ENCODE measurements at regions not wholly inside any gene's neighbourhood (a gene's known extent, or its start where the extent isn't known, plus 50 kb on each side); places are given as distances from the start of the nearest gene placed in this dataset.

DNA sequence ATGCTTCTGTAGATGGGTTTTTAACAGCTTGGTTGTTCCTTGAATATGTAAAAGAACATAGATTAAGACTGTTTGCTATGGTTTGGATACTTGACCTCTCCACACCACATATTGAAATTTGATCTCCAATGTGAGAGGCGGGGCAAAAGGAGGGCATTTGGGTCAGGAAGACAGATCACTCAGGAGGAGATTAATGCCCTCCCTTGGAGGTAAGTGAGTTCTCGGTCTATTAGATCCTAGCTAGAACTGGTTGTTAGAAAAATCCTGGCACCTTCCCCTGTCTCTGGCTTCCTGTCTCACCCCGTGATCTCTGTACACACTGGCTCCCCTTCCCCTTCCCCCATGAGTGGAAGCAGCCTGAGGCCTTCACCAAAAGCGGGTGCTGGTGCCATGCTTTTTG is 281.1 kb upstream of the ANKRD55 start:
- TF ChIP-seq, protein P1, sequence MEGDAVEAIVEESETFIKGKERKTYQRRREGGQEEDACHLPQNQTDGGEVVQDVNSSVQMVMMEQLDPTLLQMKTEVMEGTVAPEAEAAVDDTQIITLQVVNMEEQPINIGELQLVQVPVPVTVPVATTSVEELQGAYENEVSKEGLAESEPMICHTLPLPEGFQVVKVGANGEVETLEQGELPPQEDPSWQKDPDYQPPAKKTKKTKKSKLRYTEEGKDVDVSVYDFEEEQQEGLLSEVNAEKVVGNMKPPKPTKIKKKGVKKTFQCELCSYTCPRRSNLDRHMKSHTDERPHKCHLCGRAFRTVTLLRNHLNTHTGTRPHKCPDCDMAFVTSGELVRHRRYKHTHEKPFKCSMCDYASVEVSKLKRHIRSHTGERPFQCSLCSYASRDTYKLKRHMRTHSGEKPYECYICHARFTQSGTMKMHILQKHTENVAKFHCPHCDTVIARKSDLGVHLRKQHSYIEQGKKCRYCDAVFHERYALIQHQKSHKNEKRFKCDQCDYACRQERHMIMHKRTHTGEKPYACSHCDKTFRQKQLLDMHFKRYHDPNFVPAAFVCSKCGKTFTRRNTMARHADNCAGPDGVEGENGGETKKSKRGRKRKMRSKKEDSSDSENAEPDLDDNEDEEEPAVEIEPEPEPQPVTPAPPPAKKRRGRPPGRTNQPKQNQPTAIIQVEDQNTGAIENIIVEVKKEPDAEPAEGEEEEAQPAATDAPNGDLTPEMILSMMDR (optimal IDR thresholded peaks at IDR 0.05 in 1 of 3, IDR thresholded peaks at IDR 0.05 in 1 of 3, conservative IDR thresholded peaks at IDR 0.05 in 1 of 3; ENCODE audit: extremely low read depth in 1 of 3, insufficient read depth in 2 of 3, low read length in 3 of 3), result no peak
- no peak for TF ChIP-seq EZH2 (IDR thresholded peaks at IDR 0.05; ENCODE audit: low read length)
